NCI-H1694 treated with DMSO at 0.1 percent for 48 hours (cell line): ENCODE measurements at regions not wholly inside any gene's neighbourhood (a gene's known extent, or its start where the extent isn't known, plus 50 kb on each side); places are given as distances from the start of the nearest gene placed in this dataset.

Experiments
- DNase-seq: peaks from one replicate; lab custom pipeline; 2025; lab: John Stamatoyannopoulos, UW

DNA sequence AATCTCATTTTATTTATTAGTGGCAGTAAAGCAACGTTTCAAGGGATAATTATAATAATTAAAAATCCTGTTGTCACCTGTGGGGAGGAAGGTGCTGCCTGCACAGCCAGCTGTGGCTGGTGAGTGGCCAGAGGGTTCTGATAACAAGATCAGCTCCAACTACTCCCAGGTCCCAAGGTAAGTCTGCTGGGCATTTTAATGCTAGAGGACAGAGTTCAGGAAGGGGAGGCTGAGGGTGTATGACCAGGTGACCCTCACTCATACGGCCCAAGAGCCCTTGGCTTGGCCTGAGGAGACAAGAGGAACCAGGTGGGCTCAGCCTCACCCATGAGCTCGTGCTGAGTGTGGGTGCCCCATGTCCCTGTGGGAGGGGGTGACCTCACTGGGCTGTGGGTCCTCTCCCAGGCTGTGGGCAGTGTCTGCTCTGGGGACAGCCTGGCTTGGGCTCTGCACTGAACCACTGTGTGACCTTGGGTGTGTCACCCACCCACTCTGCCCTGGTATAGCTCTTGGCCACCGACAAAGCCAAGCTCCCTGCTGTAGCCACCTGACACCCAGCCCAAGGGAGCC is 223.8 kb downstream of the PTPRU start:
- DNase-seq = no peak

DNA sequence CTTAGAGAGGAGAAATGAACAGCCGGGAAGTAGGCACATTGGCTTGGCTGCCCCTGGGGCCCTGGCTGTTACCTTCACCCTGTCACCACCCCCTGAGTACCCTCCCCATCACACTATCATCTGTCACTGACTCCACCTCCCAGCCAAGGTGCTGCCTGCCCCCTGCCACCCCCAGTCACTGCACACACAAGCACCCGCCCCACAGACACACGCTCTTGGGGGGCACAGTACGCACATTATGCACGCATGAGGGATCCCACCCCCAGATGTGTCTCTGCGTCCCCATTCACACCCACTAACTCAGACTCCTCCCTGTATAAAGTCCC is 223.3 kb downstream of the PTPRU start:
- DNase-seq = no peak

DNA sequence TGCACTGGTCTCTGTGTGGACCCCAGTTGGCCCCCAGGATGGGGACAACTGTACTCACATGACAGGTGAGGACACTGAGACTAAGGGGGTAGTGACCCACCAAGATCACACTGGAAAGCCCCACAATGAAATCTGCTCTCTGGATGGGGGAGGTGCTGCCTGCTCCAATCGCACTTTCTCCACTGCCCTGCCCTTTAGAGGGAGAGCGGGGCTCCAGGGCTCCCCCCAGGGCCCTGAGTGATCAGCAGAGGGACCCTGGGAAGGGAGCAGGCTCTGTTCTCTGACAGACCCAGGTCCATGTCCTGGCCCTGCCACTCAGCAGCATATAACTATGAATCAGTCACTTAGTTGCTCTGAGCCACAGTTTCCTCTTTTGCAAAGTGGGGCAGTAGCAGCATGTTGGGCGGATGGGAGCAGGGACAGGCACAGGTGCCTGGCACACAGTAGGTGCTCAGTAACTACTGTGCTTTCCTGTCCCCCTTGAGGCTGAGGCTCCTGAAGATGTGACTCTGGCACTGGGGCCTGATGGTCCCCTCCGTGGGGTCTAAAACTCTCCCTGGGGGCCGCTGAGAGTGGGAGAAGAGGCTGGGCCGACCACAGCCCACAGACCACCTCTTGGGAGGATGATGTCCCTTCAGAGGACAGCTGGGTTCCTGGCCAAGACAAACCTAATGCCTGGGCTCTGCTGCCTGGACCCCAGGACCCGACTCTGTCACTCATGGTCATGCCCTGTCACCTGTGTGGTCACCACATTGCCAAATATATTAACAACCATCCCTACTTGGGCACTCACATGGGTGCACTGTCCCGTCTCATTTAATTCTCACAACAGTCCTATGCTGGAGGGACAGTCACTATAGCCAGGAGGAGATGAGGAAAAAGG is 222.7 kb downstream of the PTPRU start:
- no peak for DNase-seq

DNA sequence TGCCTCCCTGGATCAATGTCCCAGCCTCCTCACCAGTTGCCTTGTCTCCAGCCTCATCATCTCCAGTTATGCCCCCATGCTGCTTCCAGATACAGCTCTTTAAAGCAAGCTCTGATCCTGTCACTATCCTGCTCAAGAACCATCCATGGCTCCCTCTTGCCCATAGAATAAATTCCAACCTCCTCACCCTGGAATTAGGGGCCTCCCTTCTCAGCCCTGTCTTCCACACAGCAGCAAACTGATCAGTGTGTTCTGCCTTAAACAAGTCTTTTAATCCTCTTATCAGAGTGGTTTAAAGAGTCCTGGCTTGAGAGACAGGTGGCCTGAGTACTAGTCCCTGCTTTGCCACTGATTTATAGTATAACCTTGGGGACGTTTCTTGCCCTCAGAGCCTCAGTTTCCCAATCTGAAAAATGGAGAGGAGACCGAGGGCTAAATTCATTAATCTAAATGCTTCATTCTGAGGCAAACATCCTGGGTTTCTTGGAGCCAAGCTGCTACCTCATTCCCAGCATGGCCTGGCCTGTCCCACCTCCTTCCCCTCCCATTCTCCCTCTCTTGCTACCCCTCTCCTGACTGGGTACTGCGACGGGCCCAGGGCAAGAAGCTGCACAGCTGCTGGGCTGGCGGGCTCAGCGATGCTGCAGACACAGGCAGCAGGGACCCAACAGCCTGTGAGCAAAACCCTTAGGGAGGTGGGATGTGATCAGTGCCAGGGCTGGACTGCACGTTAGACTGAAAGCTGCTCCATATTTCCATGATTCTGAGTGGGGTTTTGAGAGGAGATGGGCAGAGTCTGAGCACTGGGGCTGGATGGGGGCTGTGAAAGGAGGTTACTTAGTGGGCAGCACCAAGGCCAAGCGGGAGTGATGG is 221.4 kb downstream of the PTPRU start:
- DNase-seq = peak; percentile 64

DNA sequence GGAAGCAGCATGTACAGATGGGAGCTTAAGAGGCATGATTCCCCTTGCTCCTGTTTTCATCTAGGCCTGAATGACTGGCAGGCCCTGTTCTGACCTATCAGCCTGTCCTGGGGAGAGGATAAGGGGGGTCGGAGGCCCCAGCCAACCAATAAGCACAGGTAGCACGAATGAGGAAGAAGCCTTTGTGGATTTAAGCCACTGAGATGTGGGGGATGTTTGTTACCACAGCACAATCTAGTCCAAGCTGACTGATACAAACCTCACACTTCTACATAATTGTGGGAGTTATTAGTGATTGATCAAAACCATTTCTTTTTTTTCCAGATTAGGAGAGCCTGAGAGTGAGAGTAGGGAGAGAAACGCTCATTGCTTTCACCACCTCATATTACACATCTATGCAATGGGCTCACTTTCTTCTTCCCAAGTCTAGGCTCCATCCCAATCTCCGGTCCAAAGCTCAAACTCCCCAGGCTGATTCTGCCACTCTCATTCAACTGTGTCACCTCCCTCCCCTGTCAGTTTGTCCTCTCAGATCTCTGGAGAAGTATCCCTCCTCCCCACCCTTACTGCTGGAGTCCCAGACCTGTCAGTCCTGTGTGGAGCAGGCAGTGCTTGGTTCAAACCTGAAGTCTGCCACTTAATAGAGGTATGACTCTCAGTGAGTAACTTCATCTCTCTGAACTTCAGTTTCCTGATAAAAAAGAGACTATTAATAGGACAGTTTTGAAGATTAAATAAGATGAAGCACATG is 220.5 kb downstream of the PTPRU start:
- DNase-seq = no peak

DNA sequence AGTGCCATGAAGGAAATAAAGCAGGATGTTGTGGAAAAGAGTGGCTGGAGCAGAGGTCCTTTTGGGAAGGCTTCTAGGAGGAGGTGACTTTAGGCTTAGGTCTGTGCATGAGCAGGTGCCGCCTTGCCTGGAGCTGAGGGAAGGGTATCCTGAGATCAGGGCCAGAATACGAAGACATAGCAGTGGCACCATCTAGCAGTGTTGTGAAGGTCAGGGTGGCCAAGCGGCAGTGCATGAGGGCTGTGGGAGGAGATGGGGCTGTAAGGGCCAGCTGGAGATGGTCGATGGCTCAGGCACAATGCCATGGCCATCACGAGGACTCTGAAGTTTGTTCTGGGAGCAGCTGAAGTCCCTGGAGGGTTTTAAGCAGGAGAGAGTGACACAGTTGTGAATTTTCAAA is 219.5 kb downstream of the PTPRU start:
- no peak for DNase-seq

DNA sequence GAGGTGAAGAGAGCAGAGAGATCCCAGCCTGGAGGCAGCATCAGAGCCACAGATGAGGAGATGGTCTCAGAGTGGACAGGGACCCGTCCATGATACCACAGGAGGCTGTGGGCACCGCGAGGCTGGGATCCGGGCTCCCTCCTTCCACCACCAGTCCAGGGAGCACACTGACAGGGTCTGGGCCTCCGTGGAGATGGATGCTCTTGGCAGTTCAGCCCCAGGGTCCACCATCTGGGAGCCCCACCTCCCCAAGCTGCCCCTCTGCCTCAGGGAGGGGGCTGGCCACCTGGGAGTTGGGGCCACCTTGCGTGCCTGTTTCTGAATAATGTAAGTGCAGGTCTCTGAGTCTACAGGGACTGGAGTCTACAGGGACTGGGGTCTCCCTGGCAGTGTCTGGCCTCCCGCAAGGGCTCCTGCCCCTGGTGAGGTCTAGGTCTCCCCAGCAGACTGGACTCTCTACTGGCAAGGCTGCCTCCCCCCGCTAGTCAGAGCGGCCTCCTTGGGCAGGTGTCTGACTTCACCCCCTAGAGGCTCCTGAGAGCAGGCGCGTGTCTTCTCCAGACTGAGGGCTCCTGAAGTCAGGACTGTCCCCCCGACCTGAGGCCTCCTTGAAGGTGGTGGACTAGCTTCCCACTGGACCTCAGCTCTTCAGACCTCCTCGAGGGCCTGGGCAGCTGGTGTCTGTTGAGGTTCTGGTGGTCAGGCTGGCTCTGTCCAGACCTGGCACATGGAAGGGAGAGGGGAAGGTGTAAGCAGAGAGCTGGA is 218.5 kb downstream of the PTPRU start:
- no peak for DNase-seq

DNA sequence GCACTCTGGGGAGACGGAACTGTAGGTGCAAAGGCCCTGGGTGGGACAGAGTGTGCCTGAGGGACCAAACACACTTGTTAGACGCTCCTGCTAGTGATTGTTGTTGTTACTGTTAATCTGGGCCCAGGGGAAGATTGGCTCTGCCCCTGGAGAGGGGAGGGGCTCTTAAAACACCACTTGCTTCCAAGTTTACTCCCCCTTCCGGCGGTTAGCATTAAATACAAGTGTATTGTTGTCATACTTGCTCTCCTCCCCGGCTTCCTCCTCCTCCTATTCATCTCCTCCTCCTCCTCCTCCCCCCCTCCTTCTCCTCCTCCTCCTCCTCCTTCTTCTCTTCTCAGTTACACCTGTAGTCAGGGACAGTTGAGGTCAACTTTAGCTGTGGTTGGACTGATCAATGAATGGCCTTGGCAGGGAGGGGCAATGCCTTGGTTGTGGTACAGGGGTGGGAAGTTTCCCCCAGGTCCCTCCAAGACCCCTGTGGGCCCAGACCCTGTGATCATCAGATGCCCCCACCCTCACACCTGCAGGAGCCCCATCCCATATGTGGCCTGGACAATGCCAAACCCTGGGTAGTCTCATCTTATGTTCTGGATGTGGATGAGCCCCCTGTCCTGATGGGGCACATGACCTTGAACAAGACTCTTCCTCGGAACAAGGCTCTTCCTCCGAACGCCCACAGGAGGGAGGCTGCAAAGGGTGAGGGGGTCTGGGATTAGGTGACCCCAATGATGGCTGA is 217.3 kb downstream of the PTPRU start:
- DNase-seq = peak; percentile 60

DNA sequence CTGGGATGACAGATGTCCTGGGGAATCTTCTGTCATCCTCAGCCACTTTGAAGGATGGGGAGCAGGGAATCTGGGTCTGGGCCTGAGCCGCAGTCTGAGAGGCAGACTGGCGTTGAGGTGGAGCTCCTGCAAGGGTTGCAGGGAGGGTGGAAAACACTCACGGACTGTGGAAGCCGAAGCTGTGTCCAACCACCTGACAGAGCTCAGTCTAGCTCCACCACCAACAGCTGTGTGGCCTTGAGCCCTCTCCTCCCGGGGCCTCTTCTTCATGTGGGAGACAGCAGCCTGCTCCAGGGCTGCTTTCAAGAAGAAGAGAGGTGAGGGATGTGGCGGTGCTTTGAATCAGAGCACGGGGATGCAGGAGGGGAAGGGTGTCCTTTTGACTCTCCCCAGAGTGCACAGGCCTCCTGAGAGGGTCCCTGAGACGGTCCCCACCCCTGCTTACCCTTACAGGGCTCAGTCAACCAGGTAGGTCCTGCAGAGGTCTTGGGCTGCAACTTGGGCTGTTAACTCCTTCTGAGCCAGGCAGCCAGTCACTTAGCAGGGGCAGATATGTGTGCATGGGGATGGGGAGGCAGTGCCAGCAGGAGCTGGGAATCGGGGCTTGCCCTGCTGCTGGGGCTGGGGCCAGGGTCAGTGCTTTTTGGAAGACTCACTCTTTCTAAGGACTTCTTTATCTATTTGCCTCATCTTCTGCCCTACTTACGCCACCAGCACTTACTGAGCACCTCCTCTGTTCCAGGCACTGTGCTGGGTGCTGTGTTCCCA is 216.3 kb downstream of the PTPRU start:
- DNase-seq = no peak

DNA sequence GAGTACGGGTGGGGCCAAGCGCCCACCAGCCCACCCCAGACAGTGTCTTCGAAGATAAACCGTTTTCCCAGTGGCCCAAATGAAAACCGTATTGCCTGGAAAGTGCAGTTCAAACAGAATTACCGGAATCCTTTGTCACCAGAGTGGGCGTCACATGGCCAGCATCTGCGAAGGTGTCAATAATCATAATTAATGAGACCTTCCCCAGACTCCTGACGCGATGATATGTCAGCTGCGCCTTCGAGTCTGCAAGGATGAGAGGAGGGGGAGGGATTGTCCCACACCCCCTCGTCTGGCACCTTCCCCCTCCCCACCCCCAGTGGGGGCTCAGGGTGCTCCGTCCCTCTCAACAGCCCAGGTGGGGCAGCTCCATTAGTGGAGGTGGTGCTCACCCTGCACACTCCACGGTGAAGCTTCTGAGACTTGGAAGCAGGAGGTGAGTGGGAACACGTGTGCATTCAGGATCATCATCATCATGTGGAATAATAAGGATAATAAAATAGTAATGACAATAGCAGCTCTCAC is 215.1 kb downstream of the PTPRU start:
- no peak for DNase-seq

DNA sequence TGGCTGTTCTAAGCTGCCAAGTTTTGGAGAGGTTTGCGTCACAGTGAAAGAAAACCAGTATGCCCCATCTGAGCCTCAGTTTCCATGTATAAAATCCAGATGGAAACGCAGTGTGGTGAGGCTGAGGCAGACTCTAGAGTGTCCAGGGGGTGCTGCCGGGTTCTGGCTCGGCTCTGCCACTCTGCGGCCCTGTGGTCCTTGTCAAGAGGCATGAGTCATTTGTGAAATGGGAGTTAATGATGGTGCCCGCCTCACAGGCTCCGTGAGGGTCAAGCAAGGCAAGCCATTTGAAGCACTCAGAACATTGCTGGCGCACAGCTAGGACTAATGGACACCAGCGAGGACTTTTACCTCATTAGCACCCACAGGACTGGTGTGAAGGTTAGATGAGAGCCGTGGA is 214.3 kb downstream of the PTPRU start:
- DNase-seq = no peak

DNA sequence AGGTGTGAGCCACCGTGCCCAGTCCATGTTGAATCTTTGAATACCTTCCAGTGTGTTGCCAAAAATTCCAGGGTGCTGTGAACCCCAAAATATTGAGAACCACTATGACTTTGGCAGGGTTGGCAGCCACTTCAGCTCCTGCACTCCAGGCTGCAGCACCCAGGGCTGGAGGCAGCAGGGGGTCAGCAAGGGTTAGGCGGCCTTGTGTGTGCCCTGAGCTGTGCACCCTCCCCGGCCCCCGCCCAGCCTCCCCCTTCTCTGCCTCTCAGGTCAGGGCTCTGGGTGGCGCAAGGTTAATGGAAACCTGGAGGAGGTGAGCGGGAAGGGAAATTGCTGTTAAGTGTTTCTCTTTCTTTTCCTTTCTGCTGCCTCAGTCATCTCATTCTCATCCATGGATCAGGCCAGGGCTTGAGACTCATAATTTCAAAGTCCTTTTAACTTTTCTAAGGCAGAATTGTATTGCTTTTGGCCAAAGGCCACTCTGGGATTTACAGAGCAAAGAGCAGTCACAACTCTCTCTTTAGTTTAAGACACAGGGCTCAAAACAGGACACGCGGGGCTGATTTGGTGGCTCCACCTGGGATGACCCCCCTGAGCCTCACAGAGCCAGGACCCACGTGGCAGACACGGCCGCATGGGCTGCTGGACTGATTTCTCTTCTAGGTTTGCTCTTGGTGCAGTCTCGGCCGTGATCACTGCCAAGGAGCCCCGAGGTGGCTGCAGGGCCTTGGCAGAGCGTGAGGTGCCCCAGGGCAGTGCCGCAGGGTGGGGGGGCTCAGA is 212.3 kb downstream of the PTPRU start:
- DNase-seq = no peak

DNA sequence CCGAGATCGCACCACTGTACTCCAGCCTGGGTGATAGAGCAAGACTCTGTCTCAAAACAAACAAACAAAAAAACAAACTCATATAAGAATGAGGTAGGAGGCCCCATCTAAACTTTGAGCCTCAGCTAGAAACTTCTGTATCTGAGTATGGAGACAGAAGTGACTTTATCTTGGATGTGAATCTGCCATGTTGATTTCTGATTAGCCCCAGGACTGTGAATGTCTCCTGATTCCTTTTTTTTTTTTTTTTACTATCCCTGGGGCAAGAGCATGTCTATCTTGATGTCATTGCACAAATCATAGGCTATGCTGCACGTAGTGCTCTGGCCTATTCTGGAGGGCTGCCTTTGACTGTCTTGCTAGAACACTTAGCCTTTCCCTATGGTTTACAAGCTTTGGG is 211.0 kb downstream of the PTPRU start:
- no peak for DNase-seq

DNA sequence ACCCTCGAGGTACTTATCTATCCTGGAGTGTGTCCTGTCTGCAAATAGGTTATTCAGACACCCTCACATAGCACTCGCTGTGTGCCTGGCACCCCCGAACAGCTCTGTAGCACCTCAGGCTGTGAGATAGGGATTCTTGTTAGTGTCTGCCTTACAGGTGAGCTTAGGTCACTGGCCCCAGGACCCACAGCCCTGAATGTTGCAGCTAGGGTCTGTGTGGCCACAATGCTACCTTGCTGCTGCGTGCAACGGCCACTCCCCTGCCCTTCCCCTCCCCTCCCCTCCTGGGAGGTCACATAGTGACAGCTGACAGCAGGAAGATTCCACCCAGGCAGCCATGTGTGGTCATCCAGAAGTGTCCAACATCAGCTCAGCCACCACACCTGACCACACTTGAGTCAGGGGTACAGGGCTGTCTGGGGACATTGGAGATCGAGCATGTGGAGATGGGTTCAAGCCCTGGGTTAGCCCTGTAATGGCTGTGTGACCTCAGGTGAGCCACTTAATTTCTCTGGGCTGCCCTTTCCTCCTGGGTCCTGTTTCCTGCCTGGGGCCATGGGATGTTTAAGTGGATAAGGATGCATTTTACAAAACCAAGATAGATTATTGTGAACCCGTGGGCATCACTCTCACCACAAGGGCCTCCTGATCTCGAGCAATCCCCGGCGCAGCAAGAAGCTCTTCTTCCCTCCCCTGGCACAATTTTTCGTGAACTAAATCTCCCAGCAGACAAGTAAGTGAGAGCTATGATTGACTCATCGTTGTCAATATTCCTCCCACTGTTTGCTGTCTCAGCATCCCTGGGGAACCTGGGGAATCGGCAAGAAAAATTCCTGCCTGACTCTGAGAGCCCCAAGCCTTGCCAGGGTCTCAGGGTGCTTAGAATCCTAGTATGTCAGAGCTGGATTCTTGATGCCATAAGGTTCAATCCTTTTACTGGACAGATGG is 208.7 kb downstream of the PTPRU start:
- DNase-seq = no peak

DNA sequence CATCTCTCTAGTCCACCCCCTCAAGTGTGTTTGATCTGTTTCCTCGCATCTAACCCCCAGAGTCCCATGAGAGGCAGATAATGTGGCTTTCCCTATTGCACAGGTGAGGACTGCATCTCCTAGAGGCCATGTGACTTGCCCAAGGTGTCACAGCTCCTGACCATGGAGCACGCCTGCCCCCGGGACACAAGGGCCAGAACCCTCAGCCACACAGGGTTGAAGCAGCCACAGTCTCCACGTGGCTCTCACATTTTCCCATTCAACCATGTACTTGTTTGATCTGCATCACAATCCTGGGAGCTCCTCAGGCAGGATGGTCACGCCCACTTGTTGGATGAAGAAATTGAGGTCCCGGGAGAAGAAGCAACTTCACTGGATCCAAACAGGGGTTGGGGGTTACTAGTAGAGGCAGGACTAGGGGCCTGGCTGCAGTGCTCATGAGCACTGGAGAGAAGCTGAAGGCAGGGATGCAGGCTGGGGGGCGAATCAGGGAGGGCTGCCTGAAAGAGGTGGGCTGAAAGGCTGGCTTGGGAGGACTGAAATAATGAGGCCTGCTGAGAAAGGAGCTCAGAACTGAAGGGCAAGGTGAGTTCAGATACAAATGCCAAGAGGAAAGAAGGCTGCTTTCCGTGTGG is 207.9 kb downstream of the PTPRU start:
- no peak for DNase-seq

DNA sequence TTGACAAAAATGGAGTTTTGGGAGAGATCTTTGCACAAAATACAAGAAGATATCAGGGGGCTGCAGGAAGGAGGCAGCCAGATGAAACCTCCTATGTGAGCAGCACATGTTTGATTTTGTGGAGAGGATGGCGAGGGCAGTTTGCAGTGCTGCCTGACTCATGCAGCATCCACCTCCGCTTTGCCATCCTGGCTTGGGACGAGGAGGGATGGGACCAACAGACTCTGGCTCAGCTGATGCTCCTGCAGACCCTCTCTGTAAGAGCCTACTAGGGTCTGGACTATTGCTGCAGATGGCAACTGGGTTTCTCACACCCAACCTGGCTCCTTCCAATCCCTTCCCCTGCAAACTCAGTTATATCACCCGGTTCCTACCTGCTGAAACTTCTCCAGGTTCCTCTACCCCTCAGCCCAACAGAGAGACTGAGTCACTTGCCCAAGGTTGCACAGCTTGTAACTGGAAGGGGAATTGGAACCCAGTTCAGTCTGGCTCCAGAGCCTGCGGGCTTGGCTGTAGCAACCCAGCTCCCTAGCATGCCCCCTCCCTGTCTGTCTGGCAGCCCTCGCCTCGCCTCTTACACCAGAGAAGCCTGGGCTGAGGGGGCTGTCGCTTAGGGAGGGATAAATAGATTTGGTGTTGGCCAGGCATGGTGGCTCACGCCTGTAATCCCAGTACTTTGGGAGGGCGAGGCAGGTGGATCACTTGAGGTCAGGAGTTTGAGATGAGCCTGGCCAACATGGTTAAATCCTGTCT is 205.8 kb downstream of the PTPRU start:
- DNase-seq = no peak

DNA sequence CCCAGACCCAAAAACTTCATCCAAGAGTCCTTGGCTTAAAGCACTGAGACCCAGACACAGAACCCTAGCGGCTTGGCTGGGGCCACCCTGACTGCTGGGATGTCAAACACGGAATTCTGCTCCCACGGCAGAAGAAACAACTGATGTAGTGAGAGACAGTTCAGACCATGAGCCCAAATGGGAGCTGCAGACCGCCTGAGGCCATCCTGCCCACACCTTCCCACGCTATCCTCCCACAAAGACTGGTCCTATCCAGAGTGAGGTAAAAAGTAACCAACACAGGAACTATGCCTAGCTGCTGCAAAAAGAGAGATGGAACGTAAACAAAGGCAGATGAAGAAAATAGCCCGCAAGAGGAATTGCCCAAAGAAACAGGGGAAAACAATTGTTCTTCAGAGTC is 203.3 kb downstream of the PTPRU start:
- DNase-seq = no peak
